ENCODE measurements at regions not wholly inside any gene's neighbourhood (a gene's known extent, or its start where the extent isn't known, plus 50 kb on each side); places are given as distances from the start of the nearest gene placed in this dataset.
A peak's percentile ranks its signal among the peaks of the same experiment; 100 is the strongest.
"Not testable (repeated sequence)": the region's sequence is repeated elsewhere in the genome, so short reads cannot be mapped to it uniquely, and the experiment has no call there.

GRCh38 chr3:194249323-194250097 is 101.6 kb downstream of the CPN2 start:
- DNase-seq (ENCODE audit: low spot score) = no peak

GRCh38 chr3:194250098-194251002 is 100.8 kb downstream of the CPN2 start:
- DNase-seq (ENCODE audit: low spot score) = no peak

- DNase-seq (ENCODE audit: low spot score) = no peak
Measured at GRCh38 chr3:194251007-194251406, 100.1 kb downstream of the CPN2 start.

- no peak for DNase-seq (ENCODE audit: low spot score)
Measured at GRCh38 chr3:194251461-194251860, 99.7 kb downstream of the CPN2 start.

- no peak for DNase-seq (ENCODE audit: low spot score)
Measured at GRCh38 chr3:194251891-194252560, 99.1 kb downstream of the CPN2 start.

- no peak for DNase-seq (ENCODE audit: low spot score)
Measured at GRCh38 chr3:194253270-194253669, 97.9 kb downstream of the CPN2 start.

- no peak for DNase-seq (ENCODE audit: low spot score)
Measured at GRCh38 chr3:194254040-194254439, 97.1 kb downstream of the CPN2 start.

- DNase-seq (ENCODE audit: low spot score) = no peak
Measured at GRCh38 chr3:194255252-194256039, 95.7 kb downstream of the CPN2 start.

- no peak for DNase-seq (ENCODE audit: low spot score)
Measured at GRCh38 chr3:194256040-194256945, 94.8 kb downstream of the CPN2 start.

- no peak for DNase-seq (ENCODE audit: low spot score)
Measured at GRCh38 chr3:194257151-194257621, 93.9 kb downstream of the CPN2 start.

GRCh38 chr3:194257916-194258668 is 93.0 kb downstream of the CPN2 start:
- no peak for DNase-seq (ENCODE audit: low spot score)

GRCh38 chr3:194259982-194260766 is 91.0 kb downstream of the CPN2 start:
- DNase-seq (ENCODE audit: low spot score) = no peak

- no peak for DNase-seq (ENCODE audit: low spot score)
Measured at GRCh38 chr3:194261581-194262063, 89.5 kb downstream of the CPN2 start.

GRCh38 chr3:194262176-194262924 is 88.8 kb downstream of the CPN2 start:
- DNase-seq (ENCODE audit: low spot score) = no peak

GRCh38 chr3:194262925-194263305 is 88.2 kb downstream of the CPN2 start:
- no peak for DNase-seq (ENCODE audit: low spot score)

- DNase-seq (ENCODE audit: low spot score) = not testable (repeated sequence)
Measured at GRCh38 chr3:194264631-194265504, 86.3 kb downstream of the CPN2 start.

GRCh38 chr3:194265505-194265892 is 85.6 kb downstream of the CPN2 start:
- peak; percentile 84 for DNase-seq (ENCODE audit: low spot score)
